Endothelial cell of umbilical vein (primary cell): ENCODE measurements at regions not wholly inside any gene's neighbourhood (a gene's known extent, or its start where the extent isn't known, plus 50 kb on each side); places are given as distances from the start of the nearest gene placed in this dataset.

Experiments used
- BruUV-seq: library from RNA; stranded (reverse); fragments of 400-500 nt; replicated peaks from 2 replicates; lab custom pipeline; 2021; lab: Mats Ljungman, UMichigan
- CTCF ChIA-PET: fragments of 300-600, 350-600 bp; sonication (Branson Sonifier 250); formaldehyde crosslinking; loops from one replicate; lab custom pipeline; 2021; ENCODE audit warnings: antibody characterized with exemption, inconsistent platforms; lab: Charles Lee
- POLR2A ChIA-PET: fragments of 300-600, 350-600 bp; sonication (Branson Sonifier 250); formaldehyde crosslinking; loops from one replicate; lab custom pipeline; 2021; ENCODE audit warnings: antibody characterized with exemption, inconsistent platforms; lab: Charles Lee
- DNase-seq: peaks from one replicate; pipeline ENCODE4 v3.0.0-alpha.2; 2011; ENCODE audit warnings: low read depth, low spot score
- FAIRE-seq: peaks from 2 replicates; lab custom pipeline; 2011; peaks lifted over from hg19 to GRCh38; lab: Jason Lieb, UNC
- H2AFZ ChIP-seq: 2 replicates; pipeline ENCODE4 v1.6.0; 2012; ENCODE audit warnings: low read depth, low read length, control low read depth, inconsistent platforms
- H3K27ac ChIP-seq: 2 replicates; pipeline ENCODE4 v1.5.1; 2011; ENCODE audit warnings: low read depth, mild to moderate bottlenecking, control low read depth, low read length, moderate library complexity; ENCODE audit not compliant: insufficient read depth
- H3K27me3 ChIP-seq, 2 experiments: 2 replicates each; pipeline versions ENCODE4 v1.6.0 to v1.6.1; 2011; ENCODE audit warnings: low read length in 2 of 2, mixed read lengths in 1 of 2; ENCODE audit not compliant: control insufficient read depth in 2 of 2, insufficient read depth in 2 of 2
- H3K36me3 ChIP-seq, 2 experiments: 2 replicates in 1 of 2; 3 replicates in 1 of 2; pipeline ENCODE4 v1.5.1; 2011; ENCODE audit warnings: low read length in 2 of 2, mild to moderate bottlenecking in 1 of 2, moderate library complexity in 1 of 2; ENCODE audit not compliant: control insufficient read depth in 2 of 2, insufficient read depth in 2 of 2; ENCODE audit errors: extremely low read depth in 1 of 2
- H3K4me1 ChIP-seq: 3 replicates; pipeline ENCODE4 v1.5.1; 2011; ENCODE audit warnings: mild to moderate bottlenecking, low read length; ENCODE audit not compliant: control insufficient read depth, insufficient read depth; ENCODE audit errors: extremely low read depth
- H3K4me2 ChIP-seq: 2 replicates; pipeline ENCODE4 v1.6.1; 2011; ENCODE audit warnings: low read length, control low read depth, mixed read lengths; ENCODE audit not compliant: insufficient read depth
- H3K4me3 ChIP-seq, 3 experiments: fragments of 200-600 bp in 1 of 3; sonication (generic), shearing (Covaris generic) in 1 of 3; replicated peaks in 1 of 3; 2 replicates each; pipeline ENCODE4 v1.5.1; 2011 to 2016; ENCODE audit warnings: control low read depth in 3 of 3, low read length in 3 of 3, mild to moderate bottlenecking in 2 of 3, inconsistent platforms in 1 of 3, low read depth in 1 of 3, moderate library complexity in 1 of 3; ENCODE audit not compliant: insufficient read depth in 1 of 3
- H3K79me2 ChIP-seq: 2 replicates; pipeline ENCODE4 v1.6.0; 2012; ENCODE audit warnings: low read length, inconsistent platforms; ENCODE audit not compliant: control insufficient read depth, insufficient read depth
- H3K9ac ChIP-seq: replicated peaks from 2 replicates; pipeline ENCODE3; 2011; ENCODE audit warnings: low read length, control low read depth; ENCODE audit not compliant: insufficient read depth; ENCODE audit errors: extremely low read depth
- H3K9me1 ChIP-seq: replicated peaks from 3 replicates; pipeline ENCODE4 v1.6.0; 2011; ENCODE audit warnings: mild to moderate bottlenecking, low read length; ENCODE audit not compliant: control insufficient read depth, insufficient read depth; ENCODE audit errors: extremely low read depth
- H3K9me3 ChIP-seq: replicated peaks from 2 replicates; pipeline ENCODE4 v1.5.1; 2012; ENCODE audit warnings: low read length, inconsistent platforms; ENCODE audit not compliant: control insufficient read depth, insufficient read depth
- H4K20me1 ChIP-seq: replicated peaks from 2 replicates; pipeline ENCODE3; 2011; ENCODE audit warnings: mild to moderate bottlenecking, low read length; ENCODE audit not compliant: control insufficient read depth, insufficient read depth; ENCODE audit errors: extremely low read depth
- CTCF ChIP-seq, 2 donors: IDR thresholded peaks; 1 replicate in 1 of 2; 2 replicates in 1 of 2; pipeline ENCODE4 v1.5.1; 2011; ENCODE audit warnings: low read length in 2 of 2, mild to moderate bottlenecking in 2 of 2, moderate library complexity in 2 of 2, control low read depth in 1 of 2, inconsistent platforms in 1 of 2, low read depth in 1 of 2; ENCODE audit not compliant: insufficient read depth in 1 of 2; ENCODE audit errors: extremely low read depth in 1 of 2
- EZH2 ChIP-seq: IDR thresholded peaks from 2 replicates; pipeline ENCODE4 v1.6.1; 2012; ENCODE audit warnings: borderline replicate concordance, low read depth, mild to moderate bottlenecking, moderate library complexity, low read length, inconsistent platforms; ENCODE audit not compliant: severe bottlenecking
- FOS ChIP-seq: IDR thresholded peaks from 2 replicates; pipeline ENCODE4 v1.6.1; 2011; ENCODE audit warnings: mild to moderate bottlenecking, low read length, moderate library complexity, borderline replicate concordance; ENCODE audit not compliant: insufficient read depth
- GATA2 ChIP-seq: IDR thresholded peaks from 2 replicates; pipeline ENCODE4 v1.7.0; 2011; ENCODE audit warnings: low read depth, mild to moderate bottlenecking, moderate library complexity, mixed read lengths, low read length; ENCODE audit not compliant: insufficient read length, insufficient read depth
- JUN ChIP-seq: IDR thresholded peaks from 2 replicates; pipeline ENCODE4 v1.6.1; 2011; ENCODE audit warnings: borderline replicate concordance, low read depth; ENCODE audit not compliant: insufficient read length, insufficient read depth
- MAX ChIP-seq: IDR thresholded peaks from 2 replicates; pipeline ENCODE4 v1.6.1; 2011; ENCODE audit not compliant: insufficient read depth, insufficient read length
- MYC ChIP-seq: IDR thresholded peaks from one replicate; pipeline ENCODE4 v1.6.1; 2011; ENCODE audit warnings: mild to moderate bottlenecking, low read depth, low read length
- POLR2A ChIP-seq: IDR thresholded peaks from 2 replicates; pipeline ENCODE4 v1.6.1; 2012; ENCODE audit warnings: low read depth, mild to moderate bottlenecking, control low read depth, low read length
- POLR2AphosphoS5 ChIP-seq: IDR thresholded peaks from 2 replicates; pipeline ENCODE4 v1.6.1; 2012; ENCODE audit warnings: low read depth, mild to moderate bottlenecking, control low read depth, low read length, moderate library complexity; ENCODE audit not compliant: insufficient read depth
- dilution Hi-C: fragments of 300-500 bp; cut with MboI; formaldehyde crosslinking; loops from one replicate; pipeline ENCODE4 v1.15.0; 2019; ENCODE audit warnings: low sequenced_read_pairs; ENCODE audit not compliant: extremely low pct_ligation_motif_present
- intact Hi-C: fragments of 100-400 bp; cut with micrococcal nuclease; formaldehyde crosslinking; loops from one replicate; pipeline ENCODE4 v1.10.0; 2022

GRCh38 chr11:23570828-23571227 lies 710.6 kb upstream of the CCDC179 start:
- H3K27me3 ChIP-seq = no peaks in the 10 kb centered on the region
- H2AFZ ChIP-seq = no peak overlapping the region
- H3K9me3 ChIP-seq = no peaks in the 10 kb centered on the region
- BruUV-seq = no TSS peak
- H3K4me1 ChIP-seq = peaks cover 18% of the 10 kb centered on the region
- H3K4me3 ChIP-seq = no peak overlapping the region
- TF ChIP-seq MAX (no peak), JUN (no peak), EZH2 (no peak), POLR2AphosphoS5 (no peak), POLR2A (no peak), FOS (no peak), CTCF (IDR thresholded peaks at IDR 0.05; ENCODE audit: extremely low read depth in 1 of 2, insufficient read depth in 1 of 2, low read depth in 1 of 2, low read length in 2 of 2) (no peak), MYC (no peak), GATA2 (no peak)
- peak overlapping the region; percentile 18 for H3K4me2 ChIP-seq
- ChIA-PET CTCF (interaction anchor here (1.8 to 3.4 kb wide), 3 partner anchors 11 to 31 kb away, joined by 6 to 15 read pairs (median 10); no protein-coding TSS in a partner anchor), POLR2A (no interaction called here)
- H3K36me3 ChIP-seq = no peaks in the 10 kb centered on the region
- intact Hi-C loops (no loop called here), dilution Hi-C loops (no loop called here)
- FAIRE-seq = no peak
- H3K27ac ChIP-seq = peak overlapping the region; percentile 28
- H3K9ac ChIP-seq = peak overlapping the region; percentile 0
- no peaks in the 10 kb centered on the region for H4K20me1 ChIP-seq
- H3K9me1 ChIP-seq = no peaks in the 10 kb centered on the region
- no peaks in the 10 kb centered on the region for H3K79me2 ChIP-seq
- DNase-seq = peak; percentile 35
